Stomach (tissue), 4 donors: ENCODE measurements at regions not wholly inside any gene's neighbourhood (a gene's known extent, or its start where the extent isn't known, plus 50 kb on each side); places are given as distances from the start of the nearest gene placed in this dataset.

Source experiments
- POLR2A ChIP-seq, 4 donors: fragments of 450-650 bp; IDR thresholded peaks; one replicate each; pipeline ENCODE4 v1.6.1; 2016; ENCODE audit warnings: antibody characterized with exemption in 4 of 4, control low read depth in 2 of 4, mild to moderate bottlenecking in 1 of 4, moderate library complexity in 1 of 4
- TF ChIP-seq, protein P1 (sequence below), 7 experiments: fragments of 450-650 bp in 4 of 7; fragments of 200-600 bp in 3 of 7; sonication (generic) in 3 of 7; IDR thresholded peaks; one replicate each; pipeline ENCODE4 v1.5.1; 2016 to 2019; ENCODE audit warnings: antibody characterized with exemption in 7 of 7, control low read depth in 2 of 7, mild to moderate bottlenecking in 1 of 7

DNA sequence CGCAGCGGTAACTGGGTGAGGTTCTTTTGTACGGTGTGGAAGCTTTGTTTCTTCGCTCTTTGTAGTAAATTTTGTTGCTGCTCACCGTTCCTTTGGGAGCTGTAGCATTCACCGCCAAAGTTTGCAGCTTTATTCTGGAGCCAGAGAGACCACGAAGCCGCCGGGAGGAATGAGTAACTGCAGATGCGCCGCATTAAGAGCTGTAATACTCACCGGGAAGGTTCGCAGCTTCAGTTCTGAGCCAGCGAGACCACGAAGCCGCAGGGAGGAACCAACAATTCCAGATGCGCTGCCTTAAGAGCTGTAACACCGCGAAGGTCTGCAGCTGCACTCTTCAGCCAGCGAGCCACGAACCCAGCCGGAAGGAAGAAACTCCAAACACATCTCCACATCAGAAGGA lies 56.0 kb upstream of the DYNC1LI1 start:
- no peak for TF ChIP-seq POLR2A (IDR thresholded peaks at IDR 0.05)
- TF ChIP-seq, protein P1, sequence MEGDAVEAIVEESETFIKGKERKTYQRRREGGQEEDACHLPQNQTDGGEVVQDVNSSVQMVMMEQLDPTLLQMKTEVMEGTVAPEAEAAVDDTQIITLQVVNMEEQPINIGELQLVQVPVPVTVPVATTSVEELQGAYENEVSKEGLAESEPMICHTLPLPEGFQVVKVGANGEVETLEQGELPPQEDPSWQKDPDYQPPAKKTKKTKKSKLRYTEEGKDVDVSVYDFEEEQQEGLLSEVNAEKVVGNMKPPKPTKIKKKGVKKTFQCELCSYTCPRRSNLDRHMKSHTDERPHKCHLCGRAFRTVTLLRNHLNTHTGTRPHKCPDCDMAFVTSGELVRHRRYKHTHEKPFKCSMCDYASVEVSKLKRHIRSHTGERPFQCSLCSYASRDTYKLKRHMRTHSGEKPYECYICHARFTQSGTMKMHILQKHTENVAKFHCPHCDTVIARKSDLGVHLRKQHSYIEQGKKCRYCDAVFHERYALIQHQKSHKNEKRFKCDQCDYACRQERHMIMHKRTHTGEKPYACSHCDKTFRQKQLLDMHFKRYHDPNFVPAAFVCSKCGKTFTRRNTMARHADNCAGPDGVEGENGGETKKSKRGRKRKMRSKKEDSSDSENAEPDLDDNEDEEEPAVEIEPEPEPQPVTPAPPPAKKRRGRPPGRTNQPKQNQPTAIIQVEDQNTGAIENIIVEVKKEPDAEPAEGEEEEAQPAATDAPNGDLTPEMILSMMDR (IDR thresholded peaks at IDR 0.05), result no peak
